HL-60/S4 treated with phorbol 12-myristate 13-acetate at 8.2 ng/mL for 4 days and 3 days (cell line): ENCODE measurements at regions not wholly inside any gene's neighbourhood (a gene's known extent, or its start where the extent isn't known, plus 50 kb on each side); places are given as distances from the start of the nearest gene placed in this dataset.

Source experiments
- in situ Hi-C: fragments of 300-500 bp; cut with MboI; formaldehyde crosslinking; loops from 2 replicates; pipeline ENCODE4 v1.15.0; 2022; ENCODE audit warnings: low sequenced_read_pairs

DNA sequence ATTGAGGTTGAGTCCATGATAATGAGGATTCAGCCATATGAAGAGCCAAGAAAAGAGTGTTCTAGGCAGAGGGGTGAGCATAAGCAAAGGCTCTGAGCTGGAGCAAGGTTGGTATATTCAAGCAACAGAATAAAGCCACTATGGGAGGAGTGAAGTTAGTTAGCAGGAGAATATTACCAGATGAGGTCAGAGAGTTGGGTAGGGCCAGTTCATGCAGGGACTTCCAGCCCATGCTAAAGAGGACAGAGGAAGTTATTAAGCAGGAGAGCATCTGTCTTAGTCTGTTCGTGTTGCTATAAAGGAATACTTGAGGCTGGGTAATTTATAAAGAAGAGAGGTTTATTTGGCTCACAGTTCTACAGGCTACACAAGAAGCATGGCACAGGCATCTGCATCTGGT, 57.1 kb upstream of the ATG10 start:
- in situ Hi-C loops, result no loop called here

DNA sequence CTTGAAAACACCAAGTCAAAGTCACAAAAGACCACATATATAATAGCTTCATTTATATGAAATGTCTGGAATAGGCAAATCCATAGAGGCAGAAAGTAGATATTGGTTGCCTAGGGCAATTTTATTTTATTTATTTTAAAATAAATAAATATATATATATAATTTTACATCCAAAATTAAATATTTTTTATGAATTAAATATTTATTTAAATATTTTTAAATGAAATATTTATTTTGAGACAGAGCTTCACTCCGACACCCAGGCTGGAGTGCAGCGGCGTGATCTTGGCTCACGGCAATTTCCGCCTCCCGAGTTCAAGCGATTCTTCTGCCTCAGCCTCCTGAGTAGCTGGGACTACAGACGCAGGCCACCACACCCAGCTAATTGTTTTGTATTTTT, 58.9 kb upstream of the ATG10 start:
- in situ Hi-C loops, result no loop called here

DNA sequence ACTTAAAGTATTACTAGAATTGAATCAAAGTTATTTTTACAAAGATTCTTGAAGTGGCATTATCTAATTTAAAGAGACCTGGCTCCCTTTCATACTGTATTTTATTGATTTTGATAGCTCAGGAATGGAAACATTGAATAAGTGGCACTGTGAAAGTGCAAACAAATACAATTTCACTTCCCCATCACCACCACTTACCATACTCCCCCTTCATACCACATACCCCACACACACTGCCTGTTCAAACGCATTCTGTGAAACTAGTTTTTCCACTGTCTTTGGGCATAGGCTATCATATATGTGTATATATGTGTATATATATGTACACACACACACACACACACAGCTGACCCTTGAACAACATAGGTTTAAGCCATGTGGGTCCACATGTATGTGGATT, 62.1 kb upstream of the ATG10 start:
- in situ Hi-C loops, result no loop called here

DNA sequence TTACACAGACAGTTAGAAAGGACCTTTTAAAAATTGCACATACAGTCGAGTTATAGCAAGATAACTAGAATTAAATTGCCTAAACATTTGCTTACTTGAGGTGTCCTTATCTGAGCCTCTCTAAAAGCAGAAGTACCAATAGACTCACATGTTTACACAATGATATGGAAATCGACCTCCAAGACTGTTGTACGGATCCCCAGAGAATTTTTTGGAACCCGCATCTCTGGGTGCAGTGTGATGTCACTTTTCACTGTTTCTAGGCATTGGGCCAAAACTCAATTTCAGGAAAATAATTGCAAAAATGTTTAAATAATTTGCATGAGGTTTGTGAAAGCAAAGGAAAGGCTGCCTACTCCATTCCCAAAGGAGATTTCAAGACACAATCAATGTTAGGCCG, 63.1 kb upstream of the ATG10 start:
- in situ Hi-C loops, result no loop called here

DNA sequence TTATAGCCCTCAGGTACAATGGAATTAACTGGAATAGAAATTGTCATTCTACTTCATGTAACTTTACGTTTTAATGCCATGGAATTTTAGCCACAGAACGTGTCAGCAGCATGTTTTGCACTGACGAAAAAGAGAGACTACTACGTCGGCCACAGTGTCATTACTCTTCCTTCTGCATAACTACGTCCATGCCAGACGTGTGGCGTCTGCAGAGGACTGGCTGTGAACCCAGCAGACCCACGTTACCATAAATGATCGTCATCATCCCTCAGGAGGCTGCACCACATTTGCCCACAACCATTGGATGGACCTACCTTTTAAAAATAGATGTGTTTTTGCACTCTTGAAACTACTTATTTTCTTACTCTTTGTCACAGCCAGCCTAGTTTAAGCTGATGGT, 63.8 kb upstream of the ATG10 start:
- in situ Hi-C loops, result no loop called here

DNA sequence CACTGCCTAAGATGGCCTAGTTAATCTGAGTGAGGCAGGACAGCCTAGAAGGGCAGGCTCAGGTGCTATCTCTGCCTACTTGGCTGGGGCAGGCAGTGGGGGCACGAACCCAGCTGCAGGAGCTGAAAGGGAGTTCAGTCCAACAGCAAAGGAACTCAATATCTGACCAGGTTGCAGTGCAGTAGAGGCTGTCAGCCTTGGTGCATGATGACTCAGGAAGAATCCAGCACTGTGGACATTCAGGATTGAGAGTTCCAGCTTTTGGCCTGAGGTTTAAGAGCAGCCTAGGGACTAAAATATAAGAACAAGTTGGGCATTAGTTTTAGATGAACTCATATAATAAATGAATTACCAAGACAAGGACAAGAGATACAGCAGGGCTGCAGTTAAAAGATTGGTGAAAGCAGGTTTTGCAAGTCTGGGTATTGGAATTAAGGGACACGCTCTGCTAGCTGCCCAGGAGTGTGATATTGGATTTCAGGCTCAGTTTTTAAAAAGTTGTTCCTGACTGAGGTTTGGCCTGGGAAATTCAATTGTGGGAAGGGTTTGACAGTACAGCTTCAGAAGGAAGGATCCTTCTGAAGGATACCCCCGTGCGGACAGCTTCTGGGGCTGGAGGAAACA, 64.7 kb upstream of the ATG10 start:
- in situ Hi-C loops, result no loop called here

DNA sequence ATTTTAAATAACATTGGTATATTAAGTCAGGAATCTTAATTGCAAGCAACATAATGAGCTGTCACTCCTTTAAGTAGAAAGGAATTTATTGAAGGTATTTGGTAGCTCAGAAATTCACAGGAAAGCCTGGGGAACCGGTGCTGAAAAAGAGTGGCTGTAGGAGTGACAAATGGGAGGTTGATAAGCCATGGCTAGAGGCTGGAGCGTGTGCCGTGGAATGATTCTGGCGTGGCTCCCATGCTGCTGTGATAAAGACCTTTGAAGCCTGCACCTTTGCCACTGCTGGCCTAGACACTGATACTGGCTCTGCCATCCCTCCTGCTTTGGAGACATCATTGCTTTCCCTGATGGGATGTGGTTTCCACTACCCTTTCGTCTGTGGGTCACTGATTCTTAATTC, 65.7 kb upstream of the ATG10 start:
- in situ Hi-C loops, result no loop called here

DNA sequence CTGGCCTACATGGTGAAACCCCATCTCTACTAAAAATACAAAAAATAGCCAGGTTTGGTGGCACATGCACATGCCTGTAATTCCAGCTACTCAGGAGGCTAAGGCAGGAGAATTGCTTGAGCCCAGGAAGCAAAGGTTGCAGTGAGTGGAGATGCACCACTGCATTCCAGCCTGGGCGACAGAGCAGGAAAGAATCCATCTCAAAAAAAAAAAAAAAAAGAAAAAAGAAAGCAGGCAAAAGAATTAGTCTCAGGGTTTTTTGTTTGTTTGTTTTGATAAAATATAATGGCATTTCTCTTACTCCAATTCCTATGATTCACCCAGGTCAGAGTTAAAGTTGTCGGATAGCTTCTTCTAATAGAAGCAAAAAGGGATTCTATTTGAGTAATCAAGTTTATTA, 67.0 kb upstream of the ATG10 start:
- in situ Hi-C loops, result no loop called here

DNA sequence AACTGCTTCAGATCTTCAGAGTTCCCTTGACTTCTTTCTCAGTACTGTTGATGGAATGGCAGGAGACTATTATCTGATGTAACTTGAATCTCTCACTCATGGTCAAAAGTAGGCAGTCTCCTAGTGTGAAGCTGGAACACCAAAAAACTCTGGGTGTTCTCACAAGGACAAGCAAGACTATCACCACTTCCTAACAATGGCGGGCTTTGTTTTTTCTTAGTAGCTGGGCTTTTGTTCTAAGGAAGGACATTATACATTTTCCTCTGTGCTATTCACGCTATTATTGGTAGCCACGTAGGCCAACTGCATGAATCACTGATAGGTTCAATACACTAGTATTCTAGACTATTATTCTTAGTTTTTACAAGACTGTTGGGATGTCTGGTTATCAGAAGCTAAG, 67.7 kb upstream of the ATG10 start:
- in situ Hi-C loops, result no loop called here

DNA sequence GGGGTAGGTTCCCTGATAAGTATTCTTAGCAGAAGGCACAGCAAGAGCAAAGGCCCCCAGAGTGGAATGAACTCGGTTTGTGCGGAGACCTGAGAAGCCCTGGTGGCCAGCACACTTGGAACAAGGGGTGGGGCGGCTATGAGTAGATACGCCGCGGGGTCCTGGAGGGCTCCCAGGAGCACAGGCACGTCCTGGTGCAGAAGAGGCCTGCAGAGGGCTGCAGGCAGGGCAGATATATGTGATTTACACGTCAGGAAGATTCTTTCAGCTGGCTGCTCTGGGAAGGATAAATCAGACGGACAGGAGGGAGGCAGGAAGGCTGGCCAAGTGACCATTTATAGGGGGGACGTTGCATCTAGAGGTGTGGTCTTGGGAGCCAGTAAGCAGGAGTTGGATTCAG, 70.2 kb upstream of the ATG10 start:
- in situ Hi-C loops, result no loop called here

DNA sequence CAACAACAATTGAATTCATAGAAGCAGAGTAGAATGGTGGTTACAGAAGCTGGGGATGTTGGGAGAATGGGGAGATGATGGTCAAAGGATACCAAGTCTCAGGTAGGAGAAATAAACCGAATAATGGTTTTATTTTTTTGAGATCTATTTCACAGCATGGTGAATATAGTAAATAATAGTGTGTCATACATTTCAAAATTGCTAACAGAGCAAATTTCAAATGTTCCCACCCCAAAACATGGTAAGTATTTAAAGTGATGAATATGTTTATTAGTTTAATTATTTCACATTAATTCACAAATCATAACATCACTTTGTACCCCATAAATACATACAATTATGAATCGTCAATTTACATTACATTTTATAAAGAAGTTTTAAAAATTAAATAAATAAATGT, 72.7 kb upstream of the ATG10 start:
- in situ Hi-C loops, result no loop called here

DNA sequence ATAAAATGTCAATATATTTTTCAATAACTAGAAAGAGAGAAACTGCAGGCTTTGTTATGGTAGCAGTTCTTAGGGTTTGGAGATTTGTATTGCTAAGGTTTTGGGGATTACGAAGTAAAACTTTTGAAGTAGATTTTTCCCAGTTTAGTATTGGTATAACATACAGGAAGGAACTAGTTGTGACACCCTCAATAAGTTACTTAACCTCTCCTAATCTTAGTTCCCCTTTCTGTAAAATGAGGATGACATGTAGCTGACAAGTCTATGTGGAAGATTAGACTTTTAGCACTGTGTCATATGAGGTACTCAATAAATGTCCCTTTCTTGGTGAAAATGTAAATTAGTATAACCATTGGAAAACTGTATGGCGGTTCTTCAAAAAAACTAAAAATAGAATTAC, 73.4 kb upstream of the ATG10 start:
- in situ Hi-C loops, result no loop called here

DNA sequence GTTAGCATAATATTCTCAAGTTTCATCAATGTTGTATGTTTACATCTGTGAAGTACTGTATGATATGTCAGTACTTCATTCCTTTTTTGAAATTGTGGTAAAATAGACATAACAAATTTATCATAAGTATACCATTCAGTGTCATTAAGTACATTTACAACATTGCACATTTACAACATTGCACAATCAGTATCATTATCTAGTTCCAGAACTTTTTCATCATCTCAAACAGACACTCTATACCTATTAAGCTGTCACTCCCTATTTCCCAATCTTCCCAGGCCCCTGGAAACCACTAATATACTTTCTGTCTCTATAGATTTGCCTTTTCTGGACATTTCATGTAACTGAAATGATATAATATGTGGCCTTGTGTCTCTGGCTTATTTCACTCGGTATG, 75.1 kb upstream of the ATG10 start:
- in situ Hi-C loops, result no loop called here

DNA sequence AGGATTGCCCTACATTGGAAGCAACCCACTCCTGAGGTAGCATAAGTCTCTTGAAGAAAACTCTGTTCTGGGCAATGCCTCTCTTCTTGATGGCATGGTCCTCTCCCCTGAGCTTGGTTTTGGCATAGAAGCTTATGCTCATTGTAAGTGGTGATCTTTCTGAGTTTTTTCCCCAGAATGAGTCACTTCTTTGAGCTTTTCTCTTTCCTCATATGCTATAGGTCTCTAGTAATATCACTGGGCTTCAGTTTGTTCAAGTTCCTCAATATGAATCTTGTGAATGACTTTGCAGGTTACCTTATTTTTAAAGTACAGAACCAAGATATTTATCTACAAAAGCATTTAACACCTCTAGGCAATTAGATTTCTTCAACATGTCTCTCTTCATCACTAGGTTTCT, 76.5 kb upstream of the ATG10 start:
- in situ Hi-C loops, result no loop called here

DNA sequence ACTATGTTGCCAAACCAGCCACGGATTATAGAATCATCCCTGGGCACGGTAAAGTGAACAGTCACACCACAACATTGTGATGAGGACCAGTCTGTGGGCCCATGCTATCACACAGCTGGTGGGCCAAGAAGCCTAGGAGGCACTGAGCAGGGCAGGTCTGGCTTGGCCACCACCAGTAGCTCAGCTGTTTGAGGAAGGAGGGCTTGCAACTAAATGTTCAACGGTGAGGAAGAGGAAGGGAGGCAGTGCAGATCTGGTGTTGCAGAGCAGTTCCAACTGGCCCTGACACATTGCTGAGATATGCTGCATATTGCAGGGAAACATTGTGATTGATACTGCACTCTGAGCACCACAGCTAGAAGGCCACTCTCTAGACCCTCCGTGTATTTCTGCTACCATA, 77.9 kb upstream of the ATG10 start:
- in situ Hi-C loops, result no loop called here

DNA sequence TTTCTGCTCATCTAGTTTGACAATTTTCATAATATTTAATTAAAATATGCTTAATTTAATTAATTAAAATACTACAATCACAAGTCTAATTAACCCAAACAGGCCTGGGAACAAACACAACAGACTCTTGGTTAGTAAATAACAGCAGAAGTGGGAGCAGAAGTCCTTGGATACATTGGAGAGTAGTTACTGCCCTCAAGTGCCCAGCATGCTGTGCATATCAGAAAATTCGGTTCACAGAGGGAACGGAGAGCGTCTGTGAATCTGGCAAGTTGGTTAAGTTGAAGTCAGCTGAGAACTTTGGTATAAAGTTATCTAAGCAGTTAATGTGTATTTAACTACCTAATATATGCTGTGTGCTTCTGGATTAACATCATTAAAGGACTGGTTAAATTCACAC, 87.0 kb upstream of the ATG10 start:
- in situ Hi-C loops, result no loop called here

DNA sequence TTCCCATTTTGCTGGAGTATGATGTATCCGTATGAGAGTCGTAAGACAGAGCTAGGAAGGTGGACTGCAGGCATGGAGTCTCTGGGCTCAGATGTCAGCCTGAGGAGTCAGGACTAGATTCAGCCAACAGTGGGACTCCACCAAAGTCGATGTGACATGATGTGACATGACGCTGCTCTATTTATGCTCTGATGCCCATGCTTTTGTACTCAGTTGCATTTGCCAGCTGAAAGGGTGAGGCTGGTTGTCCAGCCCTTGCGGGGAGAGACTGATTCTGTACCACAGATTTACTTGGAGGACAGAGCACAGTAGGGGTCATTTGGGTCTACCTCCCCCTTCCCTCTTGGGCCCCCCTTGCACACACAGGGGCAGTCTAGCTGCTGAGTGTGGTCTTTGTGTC, 88.5 kb upstream of the ATG10 start:
- in situ Hi-C loops, result no loop called here

DNA sequence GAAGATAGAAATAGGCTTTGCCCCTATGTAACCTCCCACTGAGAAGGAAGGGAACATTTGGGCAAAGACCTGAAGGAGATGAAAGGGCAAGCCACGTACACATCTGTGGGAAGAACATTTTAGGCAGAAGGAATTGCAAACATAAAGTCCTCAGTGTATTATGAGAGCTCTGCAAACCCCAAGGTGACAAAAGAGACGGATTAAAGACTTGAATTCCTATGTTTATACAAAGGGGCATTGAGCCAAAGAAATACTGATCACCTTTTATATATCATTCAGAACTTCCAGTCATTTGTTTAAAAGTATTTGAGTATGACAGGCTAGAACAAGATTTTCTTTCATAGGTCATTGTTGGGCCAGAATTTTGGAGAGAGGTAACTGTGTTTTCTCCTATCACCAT, 90.2 kb upstream of the ATG10 start:
- in situ Hi-C loops, result no loop called here

DNA sequence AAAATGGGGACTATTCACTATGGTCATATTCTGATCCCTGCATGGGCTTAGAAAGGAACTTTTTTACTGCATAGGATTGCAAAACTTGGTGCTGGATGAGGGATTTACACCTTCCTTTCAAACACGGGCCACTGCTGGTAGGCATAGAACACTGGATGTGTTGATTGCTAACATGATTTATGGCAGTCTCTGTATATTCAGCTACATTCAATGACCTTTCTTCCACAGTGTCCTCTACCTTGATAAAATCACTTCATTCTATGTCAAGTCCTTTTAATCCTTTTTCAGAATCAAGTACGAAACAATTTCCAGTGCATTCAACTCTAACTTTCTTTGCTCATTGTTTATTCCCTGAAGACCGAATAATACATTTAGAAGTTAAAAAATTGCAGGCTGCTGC, 91.9 kb upstream of the ATG10 start:
- in situ Hi-C loops, result no loop called here

DNA sequence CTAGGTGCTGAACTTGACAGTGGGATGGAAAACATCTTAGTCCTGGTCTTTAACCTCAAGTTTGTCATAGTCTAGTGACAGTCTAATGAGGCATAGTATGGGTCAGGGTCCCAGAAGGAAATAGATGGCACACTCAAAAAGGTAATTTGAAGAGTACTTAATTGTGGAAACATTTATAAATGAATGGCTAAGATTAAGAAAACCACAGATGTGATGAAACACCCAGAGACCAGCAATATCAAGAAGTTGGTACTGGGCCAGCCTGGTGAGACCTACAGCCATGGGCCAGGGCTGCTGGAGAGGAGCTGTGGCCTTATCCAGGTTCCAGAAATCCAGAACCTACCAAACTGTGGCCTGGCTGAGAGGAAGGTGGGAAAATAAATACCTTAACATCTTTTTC, 93.5 kb upstream of the ATG10 start:
- in situ Hi-C loops, result no loop called here

DNA sequence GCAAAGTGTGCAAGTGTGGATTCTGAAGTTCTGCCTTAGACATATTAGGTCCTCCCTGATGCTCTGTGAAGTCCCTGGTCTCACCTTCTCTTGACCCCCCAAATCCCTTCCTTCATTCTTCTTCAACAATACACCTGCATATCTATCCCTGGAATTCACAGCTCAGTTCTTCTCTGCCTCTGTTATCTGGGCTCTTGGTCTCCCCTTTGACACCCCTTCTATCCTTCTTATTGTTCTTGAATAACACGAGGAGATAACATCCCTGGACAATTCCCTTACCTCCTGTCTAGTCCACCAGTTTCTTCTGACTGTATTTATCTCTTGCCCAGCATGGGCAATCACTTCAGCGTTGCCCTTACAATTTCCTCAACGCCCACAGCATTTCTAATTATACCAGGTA, 104.8 kb upstream of the ATG10 start:
- in situ Hi-C loops, result loop anchor here (25.0 kb wide), 1 partner anchor 105 kb away; the partner anchor contains the start of gene SSBP2

DNA sequence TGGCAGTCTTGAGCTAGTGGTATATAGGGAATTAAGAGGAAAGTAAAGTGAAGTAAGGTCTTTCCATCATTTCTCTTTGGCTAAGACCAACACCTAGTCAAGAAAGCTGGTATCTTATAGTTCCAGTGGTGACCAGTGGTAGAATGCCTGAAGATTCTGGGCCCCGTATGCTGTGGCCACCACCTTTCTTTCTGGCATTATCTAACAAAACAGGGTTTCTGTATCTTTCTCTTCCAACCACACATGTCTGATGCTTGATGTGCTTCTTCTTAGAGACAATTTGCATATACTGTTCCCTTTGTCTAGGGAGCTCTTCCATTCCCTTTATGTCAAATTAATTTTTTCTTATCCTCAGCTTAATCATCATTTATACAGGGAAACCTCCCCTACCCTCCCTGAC, 109.9 kb upstream of the SSBP2 start:
- in situ Hi-C loops, result loop anchor here (25.0 kb wide), 1 partner anchor 98 kb away; the partner anchor contains the start of gene SSBP2

DNA sequence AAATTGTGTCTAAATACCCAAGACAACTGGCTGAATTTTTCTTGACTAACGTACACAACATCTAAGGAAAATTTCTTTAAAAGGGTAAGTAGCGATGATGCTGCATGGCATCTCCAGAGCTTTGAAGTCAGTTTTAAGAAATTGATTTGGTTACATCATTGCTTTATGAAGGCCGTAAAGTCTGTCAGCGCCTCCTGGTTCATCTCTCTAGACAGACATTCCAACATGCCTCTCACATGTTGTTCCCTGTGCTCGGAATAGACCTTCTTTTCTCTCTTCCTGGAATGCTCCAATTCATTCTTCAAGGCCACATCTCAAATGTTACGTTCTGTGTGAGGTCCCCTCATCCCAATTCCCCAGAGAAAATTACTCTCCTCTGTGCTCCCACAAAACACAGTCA, 108.7 kb upstream of the SSBP2 start:
- in situ Hi-C loops, result loop anchor here (25.0 kb wide), 1 partner anchor 97 kb away; the partner anchor contains the start of gene SSBP2
